WTC11 (cell line): ENCODE measurements at regions not wholly inside any gene's neighbourhood (a gene's known extent, or its start where the extent isn't known, plus 50 kb on each side); places are given as distances from the start of the nearest gene placed in this dataset.

Experiments
- GABPB1 ChIP-seq: sonication (generic); formaldehyde crosslinking; IDR thresholded peaks from 2 replicates; pipeline ENCODE4 v1.8.1; 2023; ENCODE audit warnings: mild to moderate bottlenecking, missing genetic modification reagents
- NR2C2 ChIP-seq: sonication (generic); formaldehyde crosslinking; IDR thresholded peaks from 2 replicates; pipeline ENCODE4 v1.8.0; 2022; ENCODE audit warnings: mild to moderate bottlenecking, missing genetic modification reagents
- TF ChIP-seq, protein P1 (sequence below): sonication (generic); formaldehyde crosslinking; IDR thresholded peaks from 2 replicates; pipeline ENCODE4 v1.8.1; 2023; ENCODE audit warnings: mild to moderate bottlenecking, missing genetic modification reagents, moderate library complexity
- TF ChIP-seq, protein P2 (sequence below): fragments of 200-600 bp; IDR thresholded peaks from 2 replicates; pipeline ENCODE4 v1.8.0; 2022; ENCODE audit warnings: antibody characterized with exemption
- TF ChIP-seq, protein P3 (sequence below): sonication (generic); formaldehyde crosslinking; IDR thresholded peaks from 2 replicates; pipeline ENCODE4 v1.8.1; 2022; ENCODE audit warnings: missing genetic modification reagents, borderline replicate concordance

GRCh38 chr4:94038195-94038594, 169.5 kb upstream of the SMARCAD1 start:
- TF ChIP-seq, protein P1, sequence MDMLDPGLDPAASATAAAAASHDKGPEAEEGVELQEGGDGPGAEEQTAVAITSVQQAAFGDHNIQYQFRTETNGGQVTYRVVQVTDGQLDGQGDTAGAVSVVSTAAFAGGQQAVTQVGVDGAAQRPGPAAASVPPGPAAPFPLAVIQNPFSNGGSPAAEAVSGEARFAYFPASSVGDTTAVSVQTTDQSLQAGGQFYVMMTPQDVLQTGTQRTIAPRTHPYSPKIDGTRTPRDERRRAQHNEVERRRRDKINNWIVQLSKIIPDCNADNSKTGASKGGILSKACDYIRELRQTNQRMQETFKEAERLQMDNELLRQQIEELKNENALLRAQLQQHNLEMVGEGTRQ (CRISPR knock-in tag): no peak
- TF ChIP-seq GABPB1 (CRISPR knock-in tag) (no peak), NR2C2 (CRISPR knock-in tag) (no peak)
- TF ChIP-seq, protein P2, sequence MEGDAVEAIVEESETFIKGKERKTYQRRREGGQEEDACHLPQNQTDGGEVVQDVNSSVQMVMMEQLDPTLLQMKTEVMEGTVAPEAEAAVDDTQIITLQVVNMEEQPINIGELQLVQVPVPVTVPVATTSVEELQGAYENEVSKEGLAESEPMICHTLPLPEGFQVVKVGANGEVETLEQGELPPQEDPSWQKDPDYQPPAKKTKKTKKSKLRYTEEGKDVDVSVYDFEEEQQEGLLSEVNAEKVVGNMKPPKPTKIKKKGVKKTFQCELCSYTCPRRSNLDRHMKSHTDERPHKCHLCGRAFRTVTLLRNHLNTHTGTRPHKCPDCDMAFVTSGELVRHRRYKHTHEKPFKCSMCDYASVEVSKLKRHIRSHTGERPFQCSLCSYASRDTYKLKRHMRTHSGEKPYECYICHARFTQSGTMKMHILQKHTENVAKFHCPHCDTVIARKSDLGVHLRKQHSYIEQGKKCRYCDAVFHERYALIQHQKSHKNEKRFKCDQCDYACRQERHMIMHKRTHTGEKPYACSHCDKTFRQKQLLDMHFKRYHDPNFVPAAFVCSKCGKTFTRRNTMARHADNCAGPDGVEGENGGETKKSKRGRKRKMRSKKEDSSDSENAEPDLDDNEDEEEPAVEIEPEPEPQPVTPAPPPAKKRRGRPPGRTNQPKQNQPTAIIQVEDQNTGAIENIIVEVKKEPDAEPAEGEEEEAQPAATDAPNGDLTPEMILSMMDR: no peak
- TF ChIP-seq, protein P3, sequence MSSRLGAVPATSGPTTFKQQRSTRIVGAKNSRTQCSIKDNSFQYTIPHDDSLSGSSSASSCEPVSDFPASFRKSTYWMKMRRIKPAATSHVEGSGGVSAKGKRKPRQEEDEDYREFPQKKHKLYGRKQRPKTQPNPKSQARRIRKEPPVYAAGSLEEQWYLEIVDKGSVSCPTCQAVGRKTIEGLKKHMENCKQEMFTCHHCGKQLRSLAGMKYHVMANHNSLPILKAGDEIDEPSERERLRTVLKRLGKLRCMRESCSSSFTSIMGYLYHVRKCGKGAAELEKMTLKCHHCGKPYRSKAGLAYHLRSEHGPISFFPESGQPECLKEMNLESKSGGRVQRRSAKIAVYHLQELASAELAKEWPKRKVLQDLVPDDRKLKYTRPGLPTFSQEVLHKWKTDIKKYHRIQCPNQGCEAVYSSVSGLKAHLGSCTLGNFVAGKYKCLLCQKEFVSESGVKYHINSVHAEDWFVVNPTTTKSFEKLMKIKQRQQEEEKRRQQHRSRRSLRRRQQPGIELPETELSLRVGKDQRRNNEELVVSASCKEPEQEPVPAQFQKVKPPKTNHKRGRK (CRISPR knock-in tag): no peak
